IPS-NIHi11 (cell line): ENCODE measurements at regions not wholly inside any gene's neighbourhood (a gene's known extent, or its start where the extent isn't known, plus 50 kb on each side); places are given as distances from the start of the nearest gene placed in this dataset.

Source experiments
- DNase-seq: peaks from one replicate; pipeline ENCODE4 v3.0.0; 2012; ENCODE audit warnings: mixed read lengths, low spot score

- DNase-seq: no peak
These were observed 392.2 kb downstream of the C6orf118 start for GRCh38 chr6:164917211-164917610.

- no peak for DNase-seq
These were observed 393.3 kb downstream of the C6orf118 start for GRCh38 chr6:164916087-164916486.

GRCh38 chr6:164911873-164912580 lies 397.4 kb downstream of the C6orf118 start:
- no peak for DNase-seq

- DNase-seq: no peak
These were observed 398.3 kb downstream of the C6orf118 start for GRCh38 chr6:164911151-164911550.

GRCh38 chr6:164906766-164907165 lies 402.6 kb downstream of the C6orf118 start:
- DNase-seq: no peak

- no peak for DNase-seq
These were observed 404.1 kb downstream of the C6orf118 start for GRCh38 chr6:164905311-164905710.

GRCh38 chr6:164898412-164898811 lies 411.0 kb downstream of the C6orf118 start:
- DNase-seq: no peak

GRCh38 chr6:164897523-164898235 lies 411.7 kb downstream of the C6orf118 start:
- peak; percentile 43 for DNase-seq

GRCh38 chr6:164889980-164890379 lies 419.4 kb downstream of the C6orf118 start:
- DNase-seq: no peak

- DNase-seq: no peak
These were observed 421.7 kb downstream of the C6orf118 start for GRCh38 chr6:164887660-164888059.

- no peak for DNase-seq
These were observed 427.2 kb downstream of the C6orf118 start for GRCh38 chr6:164882236-164882635.

- DNase-seq: no peak
These were observed 437.6 kb downstream of the C6orf118 start for GRCh38 chr6:164871783-164872182.

- DNase-seq: no peak
These were observed 439.2 kb downstream of the C6orf118 start for GRCh38 chr6:164870164-164870563.

- no peak for DNase-seq
These were observed 447.4 kb downstream of the C6orf118 start for GRCh38 chr6:164861967-164862366.

GRCh38 chr6:164859816-164860215 lies 449.6 kb downstream of the C6orf118 start:
- DNase-seq: no peak

- no peak for DNase-seq
These were observed 453.3 kb downstream of the C6orf118 start for GRCh38 chr6:164856138-164856537.

GRCh38 chr6:164855281-164855680 lies 454.1 kb downstream of the C6orf118 start:
- no peak for DNase-seq

GRCh38 chr6:164854526-164854925 lies 454.9 kb downstream of the C6orf118 start:
- no peak for DNase-seq

- DNase-seq: no peak
These were observed 463.6 kb downstream of the C6orf118 start for GRCh38 chr6:164845773-164846172.

GRCh38 chr6:164842085-164842484 lies 467.3 kb downstream of the C6orf118 start:
- no peak for DNase-seq

- no peak for DNase-seq
These were observed 471.3 kb downstream of the C6orf118 start for GRCh38 chr6:164838068-164838615.

- DNase-seq: no peak
These were observed 472.9 kb downstream of the C6orf118 start for GRCh38 chr6:164836486-164836885.

- DNase-seq: no peak
These were observed 477.0 kb downstream of the C6orf118 start for GRCh38 chr6:164832410-164832809.
